CD4-positive, alpha-beta memory T cell (primary cell): ENCODE measurements at regions not wholly inside any gene's neighbourhood (a gene's known extent, or its start where the extent isn't known, plus 50 kb on each side); places are given as distances from the start of the nearest gene placed in this dataset.
A peak's percentile ranks its signal among the peaks of the same experiment; 100 is the strongest.

Experiments used
- CTCF ChIA-PET: fragments of 350-600 bp; sonication (Branson Sonifier 250); formaldehyde crosslinking; loops from one replicate; lab custom pipeline; 2021; ENCODE audit warnings: inconsistent platforms; ENCODE audit not compliant: partially characterized antibody; lab: Charles Lee
- POLR2A ChIA-PET: fragments of 350-600 bp; sonication (Branson Sonifier 250); formaldehyde crosslinking; loops from one replicate; lab custom pipeline; 2021; ENCODE audit not compliant: partially characterized antibody; lab: Charles Lee
- DNase-seq, 5 donors: peaks; one replicate each; pipeline versions ENCODE4 v3.0.0 to v3.0.0-alpha.2; 2020 to 2022; ENCODE audit warnings: mixed read lengths in 1 of 5
- H3K27ac ChIP-seq: one replicate; pipeline ENCODE4 v1.7.0; 2013; ENCODE audit warnings: low read depth, low read length
- H3K27me3 ChIP-seq: 2 replicates; pipeline ENCODE4 v1.7.0; 2013; ENCODE audit warnings: mild to moderate bottlenecking, low read length, moderate library complexity; ENCODE audit not compliant: insufficient read depth
- H3K36me3 ChIP-seq: 2 replicates; pipeline ENCODE4 v1.7.0; 2013; ENCODE audit warnings: mild to moderate bottlenecking, low read length, moderate library complexity; ENCODE audit not compliant: insufficient read depth
- H3K4me1 ChIP-seq: 2 replicates; pipeline ENCODE4 v1.7.0; 2013; ENCODE audit warnings: mild to moderate bottlenecking, low read length, moderate library complexity; ENCODE audit not compliant: insufficient read depth
- H3K4me3 ChIP-seq, 2 donors: one replicate each; pipeline ENCODE4 v1.7.0; 2013; ENCODE audit warnings: low read length in 2 of 2, mild to moderate bottlenecking in 1 of 2
- H3K9me3 ChIP-seq, 2 donors: one replicate each; pipeline ENCODE4 v1.7.0; 2013; ENCODE audit warnings: low read length in 2 of 2, control low read depth in 1 of 2; ENCODE audit not compliant: control insufficient read depth in 1 of 2
- H3K27ac Mint-ChIP-seq, 7 donors: one replicate each; pipeline ENCODE4 v1.8.0; 2020 to 2021; ENCODE audit warnings: mixed read lengths in 7 of 7, mild to moderate bottlenecking in 6 of 7, inconsistent platforms in 3 of 7, moderate library complexity in 3 of 7
- H3K27me3 Mint-ChIP-seq, 2 donors: one replicate each; pipeline ENCODE4 v1.8.0; 2020 to 2021; ENCODE audit warnings: mixed read lengths in 2 of 2
- H3K36me3 Mint-ChIP-seq, 2 donors: one replicate each; pipeline ENCODE4 v1.8.0; 2020 to 2021; ENCODE audit warnings: mixed read lengths in 2 of 2, inconsistent platforms in 1 of 2, mild to moderate bottlenecking in 1 of 2
- H3K4me1 Mint-ChIP-seq, 4 donors: one replicate each; pipeline ENCODE4 v1.8.0; 2020 to 2021; ENCODE audit warnings: mixed read lengths in 4 of 4, mild to moderate bottlenecking in 1 of 4
- H3K4me3 Mint-ChIP-seq, 8 donors: one replicate each; pipeline ENCODE4 v1.8.0; 2020 to 2021; ENCODE audit warnings: mixed read lengths in 8 of 8, mild to moderate bottlenecking in 7 of 8, moderate library complexity in 6 of 8, inconsistent platforms in 3 of 8
- H3K9me3 Mint-ChIP-seq, 8 donors: one replicate each; pipeline ENCODE4 v1.8.0; 2020 to 2021; ENCODE audit warnings: mixed read lengths in 8 of 8, mild to moderate bottlenecking in 5 of 8, inconsistent platforms in 3 of 8, moderate library complexity in 1 of 8
- intact Hi-C: fragments of 100-400 bp; cut with micrococcal nuclease; formaldehyde crosslinking; loops from one replicate; pipeline ENCODE4 v1.15.1; 2023

- Mint-ChIP-seq H3K4me1 (peaks cover 0 to 3% (median 1%) of the 10 kb centered on the region in 4 donors), H3K4me3 (no peak overlapping the region), H3K36me3 (no peaks in the 10 kb centered on the region), H3K27ac (no peak overlapping the region), H3K9me3 (peaks cover 0 to 2% (median 0%) of the 10 kb centered on the region in 8 donors), H3K27me3 (peaks cover 0 to 2% of the 10 kb centered on the region in 2 donors)
- H3K4me3 ChIP-seq: no peak overlapping the region
- H3K4me1 ChIP-seq: no peaks in the 10 kb centered on the region
- intact Hi-C loops: no loop called here
- H3K9me3 ChIP-seq: no peaks in the 10 kb centered on the region
- no peaks in the 10 kb centered on the region for H3K27me3 ChIP-seq
- H3K36me3 ChIP-seq: no peaks in the 10 kb centered on the region
- DNase-seq: no peak
- no peak overlapping the region for H3K27ac ChIP-seq
- CTCF ChIA-PET: no interaction called here
- POLR2A ChIA-PET: no interaction called here
These were observed 216.0 kb upstream of the ZNF32 start for GRCh38 chr10:43864656-43865055.

- CTCF ChIA-PET: interaction anchor here (1.3 kb wide), 1 partner anchor 175 kb away, joined by 3 read pairs; no protein-coding TSS in a partner anchor
- no peaks in the 10 kb centered on the region for H3K27me3 ChIP-seq
- no peak overlapping the region for H3K4me3 ChIP-seq
- DNase-seq: no peak
- POLR2A ChIA-PET: no interaction called here
- Mint-ChIP-seq H3K36me3 (no peaks in the 10 kb centered on the region), H3K27ac (no peak overlapping the region), H3K9me3 (peaks cover 0 to 2% (median 0%) of the 10 kb centered on the region in 8 donors), H3K27me3 (peaks cover 0 to 2% of the 10 kb centered on the region in 2 donors), H3K4me3 (no peak overlapping the region), H3K4me1 (peaks cover 0 to 3% (median 1%) of the 10 kb centered on the region in 4 donors)
- no peak overlapping the region for H3K27ac ChIP-seq
- H3K4me1 ChIP-seq: no peaks in the 10 kb centered on the region
- H3K36me3 ChIP-seq: no peaks in the 10 kb centered on the region
- H3K9me3 ChIP-seq: no peaks in the 10 kb centered on the region
- intact Hi-C loops: no loop called here
These were observed 215.3 kb upstream of the ZNF32 start for GRCh38 chr10:43863859-43864591.

- Mint-ChIP-seq H3K27me3 (peaks cover 0 to 2% of the 10 kb centered on the region in 2 donors), H3K36me3 (no peaks in the 10 kb centered on the region), H3K4me3 (no peak overlapping the region), H3K9me3 (no peaks in the 10 kb centered on the region), H3K27ac (no peak overlapping the region), H3K4me1 (peaks cover 0 to 3% (median 1%) of the 10 kb centered on the region in 4 donors)
- intact Hi-C loops: no loop called here
- POLR2A ChIA-PET: no interaction called here
- DNase-seq: no peak
- no peak overlapping the region for H3K4me3 ChIP-seq
- H3K9me3 ChIP-seq: no peaks in the 10 kb centered on the region
- H3K36me3 ChIP-seq: no peaks in the 10 kb centered on the region
- H3K27ac ChIP-seq: no peak overlapping the region
- H3K4me1 ChIP-seq: no peaks in the 10 kb centered on the region
- H3K27me3 ChIP-seq: no peaks in the 10 kb centered on the region
- CTCF ChIA-PET: interaction anchor here (1.3 kb wide), 1 partner anchor 174 kb away, joined by 3 read pairs; no protein-coding TSS in a partner anchor
These were observed 214.6 kb upstream of the ZNF32 start for GRCh38 chr10:43863270-43863669.

GRCh38 chr10:43862756-43863155, 214.1 kb upstream of the ZNF32 start:
- H3K9me3 Mint-ChIP-seq: no peaks in the 10 kb centered on the region
- Histone ChIP-seq H3K27me3 (no peaks in the 10 kb centered on the region), H3K27ac (no peak overlapping the region), H3K4me3 (no peak overlapping the region), H3K9me3 (no peaks in the 10 kb centered on the region), H3K4me1 (no peaks in the 10 kb centered on the region), H3K36me3 (no peaks in the 10 kb centered on the region)
- H3K27ac Mint-ChIP-seq: no peak overlapping the region
- peaks cover 0 to 3% (median 1%) of the 10 kb centered on the region in 4 donors for H3K4me1 Mint-ChIP-seq
- H3K36me3 Mint-ChIP-seq: no peaks in the 10 kb centered on the region
- POLR2A ChIA-PET: no interaction called here
- H3K27me3 Mint-ChIP-seq: peaks cover 0 to 2% of the 10 kb centered on the region in 2 donors
- DNase-seq: no peak
- intact Hi-C loops: no loop called here
- CTCF ChIA-PET: interaction anchor here (1.3 kb wide), 1 partner anchor 173 kb away, joined by 3 read pairs; no protein-coding TSS in a partner anchor
- H3K4me3 Mint-ChIP-seq: no peak overlapping the region

- intact Hi-C loops: no loop called here
- Mint-ChIP-seq H3K36me3 (no peaks in the 10 kb centered on the region), H3K4me3 (no peak overlapping the region), H3K27me3 (peaks cover 0 to 2% of the 10 kb centered on the region in 2 donors), H3K4me1 (peaks cover 0 to 3% (median 3%) of the 10 kb centered on the region in 4 donors), H3K9me3 (no peaks in the 10 kb centered on the region), H3K27ac (no peak overlapping the region)
- no peak overlapping the region for H3K27ac ChIP-seq
- H3K9me3 ChIP-seq: no peaks in the 10 kb centered on the region
- H3K36me3 ChIP-seq: no peaks in the 10 kb centered on the region
- H3K4me1 ChIP-seq: no peaks in the 10 kb centered on the region
- CTCF ChIA-PET: interaction anchor here (1.3 kb wide), 1 partner anchor 191 kb away, joined by 3 read pairs; no protein-coding TSS in a partner anchor
- no peak for DNase-seq
- no peak overlapping the region for H3K4me3 ChIP-seq
- POLR2A ChIA-PET: no interaction called here
- no peaks in the 10 kb centered on the region for H3K27me3 ChIP-seq
These were observed 213.5 kb upstream of the ZNF32 start for GRCh38 chr10:43861966-43862751.

- Histone ChIP-seq H3K4me3 (no peak overlapping the region), H3K36me3 (no peaks in the 10 kb centered on the region), H3K27me3 (no peaks in the 10 kb centered on the region), H3K9me3 (no peaks in the 10 kb centered on the region), H3K4me1 (no peaks in the 10 kb centered on the region), H3K27ac (no peak overlapping the region)
- Mint-ChIP-seq H3K4me3 (no peak overlapping the region), H3K9me3 (no peaks in the 10 kb centered on the region), H3K27me3 (no peaks in the 10 kb centered on the region), H3K27ac (no peak overlapping the region), H3K4me1 (peaks cover 0 to 4% (median 3%) of the 10 kb centered on the region in 4 donors), H3K36me3 (no peaks in the 10 kb centered on the region)
- POLR2A ChIA-PET: interaction anchor here (1.1 kb wide), 1 partner anchor 12 kb away, joined by 3 read pairs; no protein-coding TSS in a partner anchor
- no peak for DNase-seq
- intact Hi-C loops: no loop called here
- CTCF ChIA-PET: no interaction called here
These were observed 210.4 kb upstream of the ZNF32 start for GRCh38 chr10:43859016-43859525.

GRCh38 chr10:43857931-43858315, 209.2 kb upstream of the ZNF32 start:
- DNase-seq: no peak
- no peaks in the 10 kb centered on the region for H3K36me3 Mint-ChIP-seq
- Histone ChIP-seq H3K36me3 (no peaks in the 10 kb centered on the region), H3K9me3 (no peaks in the 10 kb centered on the region), H3K4me1 (no peaks in the 10 kb centered on the region), H3K4me3 (no peak overlapping the region), H3K27ac (no peak overlapping the region), H3K27me3 (no peaks in the 10 kb centered on the region)
- no peaks in the 10 kb centered on the region for H3K27me3 Mint-ChIP-seq
- no peaks in the 10 kb centered on the region for H3K9me3 Mint-ChIP-seq
- peak overlapping the region in 1 of 7 donors; percentile 54 for H3K27ac Mint-ChIP-seq
- H3K4me3 Mint-ChIP-seq: no peak overlapping the region
- peaks cover 0 to 5% (median 3%) of the 10 kb centered on the region in 4 donors for H3K4me1 Mint-ChIP-seq
- intact Hi-C loops: no loop called here
- CTCF ChIA-PET: no interaction called here
- POLR2A ChIA-PET: interaction anchor here (1.1 kb wide), 1 partner anchor 11 kb away, joined by 3 read pairs; no protein-coding TSS in a partner anchor
